ENCODE measurements at regions not wholly inside any gene's neighbourhood (a gene's known extent, or its start where the extent isn't known, plus 50 kb on each side); places are given as distances from the start of the nearest gene placed in this dataset.
"Not testable (repeated sequence)": the region's sequence is repeated elsewhere in the genome, so short reads cannot be mapped to it uniquely, and the experiment has no call there.

- DNase-seq, result no peak
Measured at GRCh38 chr6:82118150-82118562, 129.4 kb downstream of the IBTK start.

DNA sequence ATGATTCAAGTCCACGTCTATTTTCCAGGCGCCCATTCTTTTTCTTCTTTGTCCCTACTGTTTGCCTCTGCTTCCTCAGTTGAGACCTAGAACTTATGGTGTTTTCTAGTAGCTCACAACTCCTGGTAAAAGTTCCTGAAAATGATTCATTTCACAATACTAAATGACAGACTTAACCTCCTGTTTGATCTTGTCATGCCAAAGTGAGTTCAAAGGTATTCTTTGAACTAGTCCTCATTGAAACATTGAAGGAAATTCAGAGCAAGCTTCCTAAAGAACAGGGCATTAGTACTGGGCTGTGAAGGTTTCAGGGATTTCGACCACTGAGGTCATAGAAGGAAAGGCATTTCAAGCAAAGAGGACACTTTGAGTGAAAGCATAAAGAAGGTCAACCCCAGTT is 132.8 kb downstream of the IBTK start:
- no peak for DNase-seq

GRCh38 chr6:82113231-82113630 is 134.3 kb downstream of the IBTK start:
- DNase-seq, result no peak

DNA sequence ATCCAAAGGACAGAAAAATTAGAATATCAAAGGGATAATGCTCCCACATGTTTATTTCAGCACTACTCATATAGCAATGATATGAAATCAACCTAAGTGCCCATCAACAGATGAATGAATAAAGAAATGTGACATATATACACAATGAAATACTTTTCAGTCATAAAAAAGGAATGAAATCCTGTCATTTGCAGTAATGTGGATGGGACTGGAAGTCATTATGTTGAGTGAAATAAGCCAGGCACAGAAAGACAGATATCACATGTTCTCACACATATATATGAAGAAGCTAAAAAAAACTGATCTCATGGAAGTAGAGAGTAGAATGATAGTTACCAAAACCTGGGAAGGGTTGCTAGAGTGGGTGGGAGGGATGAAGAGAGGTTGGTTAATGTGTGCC is 135.7 kb downstream of the IBTK start:
- no peak for DNase-seq

- DNase-seq, result no peak
Measured at GRCh38 chr6:82111114-82111513, 136.4 kb downstream of the IBTK start.

GRCh38 chr6:82103171-82103570 is 144.4 kb downstream of the IBTK start:
- DNase-seq, result not testable (repeated sequence)

DNA sequence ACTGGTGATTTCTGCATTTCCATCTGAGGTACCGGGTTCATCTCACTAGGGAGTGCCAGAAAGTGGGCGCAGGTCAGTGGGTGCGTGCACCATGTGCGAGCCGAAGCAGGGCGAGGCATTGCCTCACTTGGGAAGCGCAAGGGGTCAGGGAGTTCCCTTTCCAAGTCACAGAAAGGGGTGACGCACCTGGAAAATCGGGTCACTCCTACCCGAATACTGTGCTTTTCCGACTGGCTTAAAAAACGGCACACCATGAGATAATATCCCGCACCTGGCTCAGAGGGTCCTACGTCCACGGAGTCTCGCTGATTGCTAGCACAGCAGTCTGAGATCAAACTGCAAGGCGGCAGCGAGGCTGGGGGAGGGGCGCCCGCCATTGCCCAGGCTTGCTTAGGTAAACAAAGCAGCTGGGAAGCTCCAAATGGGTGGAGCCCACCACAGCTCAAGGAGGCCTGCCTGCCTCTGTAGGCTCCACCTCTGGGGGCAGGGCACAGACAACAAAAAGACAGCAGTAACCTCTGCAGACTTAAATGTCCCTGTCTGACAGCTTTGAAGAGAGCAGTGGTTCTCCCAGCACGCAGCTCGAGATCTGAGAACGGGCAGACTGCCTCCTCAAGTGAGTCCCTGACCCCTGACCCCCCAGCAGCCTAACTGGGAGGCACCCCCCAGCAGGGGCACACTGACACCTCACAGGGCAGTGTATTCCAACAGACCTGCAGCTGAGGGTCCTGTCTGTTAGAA is 146.0 kb downstream of the IBTK start:
- DNase-seq, result not testable (repeated sequence)

GRCh38 chr6:82100763-82101162 is 146.8 kb downstream of the IBTK start:
- not testable (repeated sequence) for DNase-seq

GRCh38 chr6:82097676-82098075 is 149.9 kb downstream of the IBTK start:
- DNase-seq, result no peak

DNA sequence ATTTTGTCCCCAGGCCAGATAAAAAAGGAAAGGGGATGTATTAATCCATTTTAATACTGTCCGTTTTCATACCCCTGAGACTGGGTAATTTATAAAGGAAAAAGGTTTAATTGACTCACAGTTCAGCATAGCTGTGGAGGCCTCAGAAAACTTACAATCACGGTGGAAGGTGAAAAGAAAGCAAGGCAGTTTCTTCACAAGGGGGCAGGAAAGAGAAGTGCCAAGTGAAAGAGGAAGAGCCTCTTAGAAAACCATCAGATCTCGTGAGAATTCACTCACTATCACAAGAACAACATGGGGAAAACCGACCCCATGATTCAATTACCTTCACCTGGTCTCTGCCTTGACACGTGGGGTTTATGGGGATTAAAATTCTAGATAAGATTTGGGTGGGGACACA is 152.5 kb downstream of the IBTK start:
- no peak for DNase-seq

GRCh38 chr6:82094166-82094806 is 153.3 kb downstream of the IBTK start:
- DNase-seq, result no peak

- no peak for DNase-seq
Measured at GRCh38 chr6:82088978-82089771, 158.4 kb downstream of the IBTK start.

- no peak for DNase-seq
Measured at GRCh38 chr6:82086944-82087343, 160.6 kb downstream of the IBTK start.

- DNase-seq, result no peak
Measured at GRCh38 chr6:82085701-82086100, 161.8 kb downstream of the IBTK start.

GRCh38 chr6:82084324-82084920 is 163.1 kb downstream of the IBTK start:
- DNase-seq, result no peak

- no peak for DNase-seq
Measured at GRCh38 chr6:82083646-82084045, 163.9 kb downstream of the IBTK start.

DNA sequence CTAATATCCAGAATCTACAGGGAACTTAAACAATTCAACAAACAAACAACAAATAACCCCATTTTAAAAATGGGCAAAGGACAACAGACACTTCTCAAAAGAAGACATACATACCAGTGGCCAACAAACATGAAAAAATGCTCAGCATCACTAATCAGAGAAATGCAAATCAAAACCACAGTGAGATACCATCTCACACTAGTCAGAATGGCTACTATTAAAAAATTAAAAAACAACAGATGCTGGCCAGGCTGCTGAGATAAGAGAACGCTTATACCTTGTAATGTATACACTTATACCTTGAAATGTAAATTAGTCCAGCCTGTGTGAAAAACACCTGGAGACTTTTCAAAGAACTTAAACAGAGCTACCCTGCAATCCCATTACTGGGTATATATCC is 166.8 kb downstream of the IBTK start:
- DNase-seq, result no peak

DNA sequence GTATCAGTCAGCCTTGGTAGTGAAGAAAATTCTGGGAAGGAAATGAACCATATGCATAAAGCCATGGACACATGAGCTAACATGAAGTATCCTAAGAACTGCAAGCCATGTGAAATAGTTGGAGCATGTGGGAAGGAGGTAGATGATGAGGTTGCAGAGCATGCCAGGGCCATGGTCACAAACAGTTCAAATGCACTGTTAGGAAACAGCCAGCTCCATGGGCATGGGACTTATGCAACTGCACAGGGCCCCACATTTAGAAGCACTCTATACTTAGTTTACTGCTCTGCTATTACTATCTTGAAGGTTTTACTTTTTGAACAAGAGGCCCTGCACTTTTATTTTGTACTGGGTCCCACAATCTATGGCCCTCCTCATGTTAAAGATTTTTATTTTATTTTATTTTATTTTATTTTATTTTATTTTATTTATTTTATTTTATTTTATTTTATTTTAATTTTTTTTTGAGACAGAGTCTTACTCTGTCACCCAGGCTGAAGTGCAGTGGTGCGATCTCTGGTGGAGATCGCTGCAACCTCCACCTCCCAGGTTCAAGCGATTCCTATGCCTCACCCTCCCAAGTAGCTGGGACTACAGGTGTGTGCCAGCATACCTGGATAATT is 169.1 kb downstream of the IBTK start:
- DNase-seq, result no peak

DNA sequence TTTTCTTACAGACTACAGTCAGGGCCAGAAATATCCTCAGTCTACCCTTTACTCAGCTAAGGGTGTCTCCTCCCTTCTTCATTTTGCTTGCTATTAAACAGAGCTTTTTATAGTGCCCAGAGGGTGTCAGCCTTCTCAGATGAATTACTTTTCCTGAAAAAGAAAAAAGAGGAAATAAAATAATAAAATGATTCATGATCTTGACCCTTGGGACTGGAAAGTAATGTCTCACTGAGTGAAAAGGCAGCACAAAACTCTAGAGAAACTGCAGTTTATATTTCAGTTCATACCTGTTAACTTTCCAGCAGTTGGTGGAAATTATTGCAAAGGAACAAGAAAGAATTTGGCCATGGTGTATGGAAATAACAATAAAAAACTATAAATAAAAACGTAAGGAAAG is 170.6 kb downstream of the IBTK start:
- DNase-seq, result no peak

GRCh38 chr6:82074556-82074955 is 173.0 kb downstream of the IBTK start:
- no peak for DNase-seq

DNA sequence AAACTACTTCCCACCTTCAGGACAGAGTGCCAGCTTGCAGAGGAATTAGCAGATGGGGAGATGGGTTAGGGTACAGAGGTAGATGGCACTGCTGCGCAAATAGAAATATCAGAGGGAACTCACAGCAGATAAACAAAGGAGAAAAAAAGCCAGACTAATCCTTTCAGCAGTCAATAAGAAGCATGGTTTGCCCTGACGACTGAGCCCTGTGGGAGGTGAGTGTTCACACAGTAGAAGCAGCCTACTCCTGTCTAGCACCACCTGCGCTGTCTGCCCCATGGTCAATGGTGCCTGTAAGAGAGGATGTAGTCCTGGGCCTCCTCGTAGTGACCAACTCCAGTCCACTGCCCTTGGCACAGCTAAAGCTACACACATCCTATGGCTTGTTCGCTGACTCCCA is 174.1 kb downstream of the IBTK start:
- DNase-seq, result no peak

DNA sequence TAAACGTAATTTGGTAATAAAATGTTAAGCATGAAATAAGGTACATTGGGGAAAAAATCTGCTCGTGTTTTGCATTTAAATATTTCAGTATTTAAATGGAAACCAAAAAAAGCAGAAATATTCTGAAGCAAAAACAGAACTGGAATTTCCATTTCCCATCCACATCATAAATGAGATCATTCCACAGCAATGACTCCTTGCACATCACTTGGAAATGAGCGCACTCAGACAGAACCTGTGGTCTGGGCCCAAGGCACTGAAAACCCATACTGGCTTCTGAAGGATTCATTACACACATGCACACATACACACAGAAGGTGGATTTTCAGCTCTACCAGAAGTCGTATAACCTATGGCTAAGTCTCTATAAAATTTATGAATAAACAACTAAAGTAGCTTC is 174.8 kb downstream of the IBTK start:
- DNase-seq, result no peak

GRCh38 chr6:82072121-82072521 is 175.4 kb downstream of the IBTK start:
- no peak for DNase-seq
